ENCODE measurements at regions not wholly inside any gene's neighbourhood (a gene's known extent, or its start where the extent isn't known, plus 50 kb on each side); places are given as distances from the start of the nearest gene placed in this dataset.

DNA sequence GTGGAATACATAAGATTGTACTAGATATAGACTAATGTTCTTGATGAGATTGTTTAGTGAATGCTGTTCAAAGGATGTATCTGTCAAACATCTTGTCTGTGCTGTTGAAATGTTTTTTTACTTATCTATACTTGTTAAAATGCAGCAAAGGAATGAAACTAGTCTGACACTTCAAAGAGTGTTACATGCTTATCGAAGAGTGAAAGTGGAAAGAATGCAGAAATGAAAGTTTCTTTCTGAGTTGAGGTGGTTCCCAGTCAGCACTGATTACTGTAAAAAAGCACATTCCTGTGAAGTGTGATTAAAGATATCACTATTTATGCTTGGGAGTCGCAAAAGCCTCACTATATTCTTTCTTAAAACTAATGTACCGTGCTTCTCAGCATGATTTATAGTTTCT, 1225.2 kb downstream of the NCAM2 start:
- TF ChIP-seq CEBPB (IDR thresholded peaks at IDR 0.05; ENCODE audit: low read depth) (no peak), POLR2A (IDR thresholded peaks at IDR 0.05; ENCODE audit: borderline replicate concordance, extremely low read depth, insufficient read depth, insufficient read length) (no peak), POLR2AphosphoS5 (IDR thresholded peaks at IDR 0.05; ENCODE audit: low read depth, low read length) (no peak), RAD21 (IDR thresholded peaks at IDR 0.05; ENCODE audit: low read depth) (no peak), EZH2 (IDR thresholded peaks at IDR 0.05) (no peak), YY1 (IDR thresholded peaks at IDR 0.05; ENCODE audit: extremely low read depth, insufficient replicate concordance, low read depth, low read length) (no peak), TCF7L2 (IDR thresholded peaks at IDR 0.05; ENCODE audit: borderline replicate concordance, extremely low read depth, insufficient read depth, insufficient read length) (no peak), EZH2phosphoT487 (IDR thresholded peaks at IDR 0.05; ENCODE audit: borderline replicate concordance) (no peak), CBX3 (IDR thresholded peaks at IDR 0.05; ENCODE audit: low read depth) (no peak)
- TF ChIP-seq, protein P1, sequence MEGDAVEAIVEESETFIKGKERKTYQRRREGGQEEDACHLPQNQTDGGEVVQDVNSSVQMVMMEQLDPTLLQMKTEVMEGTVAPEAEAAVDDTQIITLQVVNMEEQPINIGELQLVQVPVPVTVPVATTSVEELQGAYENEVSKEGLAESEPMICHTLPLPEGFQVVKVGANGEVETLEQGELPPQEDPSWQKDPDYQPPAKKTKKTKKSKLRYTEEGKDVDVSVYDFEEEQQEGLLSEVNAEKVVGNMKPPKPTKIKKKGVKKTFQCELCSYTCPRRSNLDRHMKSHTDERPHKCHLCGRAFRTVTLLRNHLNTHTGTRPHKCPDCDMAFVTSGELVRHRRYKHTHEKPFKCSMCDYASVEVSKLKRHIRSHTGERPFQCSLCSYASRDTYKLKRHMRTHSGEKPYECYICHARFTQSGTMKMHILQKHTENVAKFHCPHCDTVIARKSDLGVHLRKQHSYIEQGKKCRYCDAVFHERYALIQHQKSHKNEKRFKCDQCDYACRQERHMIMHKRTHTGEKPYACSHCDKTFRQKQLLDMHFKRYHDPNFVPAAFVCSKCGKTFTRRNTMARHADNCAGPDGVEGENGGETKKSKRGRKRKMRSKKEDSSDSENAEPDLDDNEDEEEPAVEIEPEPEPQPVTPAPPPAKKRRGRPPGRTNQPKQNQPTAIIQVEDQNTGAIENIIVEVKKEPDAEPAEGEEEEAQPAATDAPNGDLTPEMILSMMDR (IDR thresholded peaks at IDR 0.05 in 2 of 3, conservative IDR thresholded peaks at IDR 0.05 in 1 of 3; ENCODE audit: borderline replicate concordance in 1 of 3, insufficient read depth in 1 of 3, low read depth in 2 of 3, low read length in 2 of 3): no peak
- TF ChIP-seq, protein P2, sequence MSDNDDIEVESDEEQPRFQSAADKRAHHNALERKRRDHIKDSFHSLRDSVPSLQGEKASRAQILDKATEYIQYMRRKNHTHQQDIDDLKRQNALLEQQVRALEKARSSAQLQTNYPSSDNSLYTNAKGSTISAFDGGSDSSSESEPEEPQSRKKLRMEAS (IDR thresholded peaks at IDR 0.05): no peak
- TF ChIP-seq, protein P3, sequence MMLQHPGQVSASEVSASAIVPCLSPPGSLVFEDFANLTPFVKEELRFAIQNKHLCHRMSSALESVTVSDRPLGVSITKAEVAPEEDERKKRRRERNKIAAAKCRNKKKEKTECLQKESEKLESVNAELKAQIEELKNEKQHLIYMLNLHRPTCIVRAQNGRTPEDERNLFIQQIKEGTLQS (IDR thresholded peaks at IDR 0.05): no peak
- TF ChIP-seq, protein P4, sequence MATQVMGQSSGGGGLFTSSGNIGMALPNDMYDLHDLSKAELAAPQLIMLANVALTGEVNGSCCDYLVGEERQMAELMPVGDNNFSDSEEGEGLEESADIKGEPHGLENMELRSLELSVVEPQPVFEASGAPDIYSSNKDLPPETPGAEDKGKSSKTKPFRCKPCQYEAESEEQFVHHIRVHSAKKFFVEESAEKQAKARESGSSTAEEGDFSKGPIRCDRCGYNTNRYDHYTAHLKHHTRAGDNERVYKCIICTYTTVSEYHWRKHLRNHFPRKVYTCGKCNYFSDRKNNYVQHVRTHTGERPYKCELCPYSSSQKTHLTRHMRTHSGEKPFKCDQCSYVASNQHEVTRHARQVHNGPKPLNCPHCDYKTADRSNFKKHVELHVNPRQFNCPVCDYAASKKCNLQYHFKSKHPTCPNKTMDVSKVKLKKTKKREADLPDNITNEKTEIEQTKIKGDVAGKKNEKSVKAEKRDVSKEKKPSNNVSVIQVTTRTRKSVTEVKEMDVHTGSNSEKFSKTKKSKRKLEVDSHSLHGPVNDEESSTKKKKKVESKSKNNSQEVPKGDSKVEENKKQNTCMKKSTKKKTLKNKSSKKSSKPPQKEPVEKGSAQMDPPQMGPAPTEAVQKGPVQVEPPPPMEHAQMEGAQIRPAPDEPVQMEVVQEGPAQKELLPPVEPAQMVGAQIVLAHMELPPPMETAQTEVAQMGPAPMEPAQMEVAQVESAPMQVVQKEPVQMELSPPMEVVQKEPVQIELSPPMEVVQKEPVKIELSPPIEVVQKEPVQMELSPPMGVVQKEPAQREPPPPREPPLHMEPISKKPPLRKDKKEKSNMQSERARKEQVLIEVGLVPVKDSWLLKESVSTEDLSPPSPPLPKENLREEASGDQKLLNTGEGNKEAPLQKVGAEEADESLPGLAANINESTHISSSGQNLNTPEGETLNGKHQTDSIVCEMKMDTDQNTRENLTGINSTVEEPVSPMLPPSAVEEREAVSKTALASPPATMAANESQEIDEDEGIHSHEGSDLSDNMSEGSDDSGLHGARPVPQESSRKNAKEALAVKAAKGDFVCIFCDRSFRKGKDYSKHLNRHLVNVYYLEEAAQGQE (IDR thresholded peaks at IDR 0.05; ENCODE audit: low read depth): no peak

Measured in HCT116 (cell line).